ENCODE measurements at regions not wholly inside any gene's neighbourhood (a gene's known extent, or its start where the extent isn't known, plus 50 kb on each side); places are given as distances from the start of the nearest gene placed in this dataset.
A peak's percentile ranks its signal among the peaks of the same experiment; 100 is the strongest.
"Not testable (repeated sequence)": the region's sequence is repeated elsewhere in the genome, so short reads cannot be mapped to it uniquely, and the experiment has no call there.

- no peak for DNase-seq (ENCODE audit: low spot score)
Measured at GRCh38 chr18:51248685-51249084, 51.2 kb upstream of the MEX3C start.

GRCh38 chr18:51250006-51250405, 52.5 kb upstream of the MEX3C start:
- no peak for DNase-seq (ENCODE audit: low spot score)

GRCh38 chr18:51250458-51251024, 53.1 kb upstream of the MEX3C start:
- no peak for DNase-seq (ENCODE audit: low spot score)

GRCh38 chr18:51251625-51252024, 54.1 kb upstream of the MEX3C start:
- no peak for DNase-seq (ENCODE audit: low spot score)

GRCh38 chr18:51253476-51253875, 56.0 kb upstream of the MEX3C start:
- DNase-seq (ENCODE audit: low spot score) = no peak

- no peak for DNase-seq (ENCODE audit: low spot score)
Measured at GRCh38 chr18:51255693-51256092, 58.2 kb upstream of the MEX3C start.

GRCh38 chr18:51257150-51257549, 59.7 kb upstream of the MEX3C start:
- DNase-seq (ENCODE audit: low spot score) = no peak

GRCh38 chr18:51260118-51260517, 62.6 kb upstream of the MEX3C start:
- DNase-seq (ENCODE audit: low spot score) = no peak

- DNase-seq (ENCODE audit: low spot score) = not testable (repeated sequence)
Measured at GRCh38 chr18:51266077-51266476, 68.6 kb upstream of the MEX3C start.

GRCh38 chr18:51266773-51267172, 69.3 kb upstream of the MEX3C start:
- DNase-seq (ENCODE audit: low spot score) = no peak

- DNase-seq (ENCODE audit: low spot score) = no peak
Measured at GRCh38 chr18:51273437-51273836, 76.0 kb upstream of the MEX3C start.

- DNase-seq (ENCODE audit: low spot score) = no peak
Measured at GRCh38 chr18:51275712-51276476, 78.4 kb upstream of the MEX3C start.

GRCh38 chr18:51278045-51278649, 80.7 kb upstream of the MEX3C start:
- peak; percentile 47 for DNase-seq (ENCODE audit: low spot score)

GRCh38 chr18:51279367-51279984, 82.0 kb upstream of the MEX3C start:
- no peak for DNase-seq (ENCODE audit: low spot score)

- no peak for DNase-seq (ENCODE audit: low spot score)
Measured at GRCh38 chr18:51287818-51288508, 90.5 kb upstream of the MEX3C start.

- no peak for DNase-seq (ENCODE audit: low spot score)
Measured at GRCh38 chr18:51288582-51288981, 91.1 kb upstream of the MEX3C start.

- no peak for DNase-seq (ENCODE audit: low spot score)
Measured at GRCh38 chr18:51290860-51291259, 93.4 kb upstream of the MEX3C start.

GRCh38 chr18:51300912-51301311, 103.4 kb upstream of the MEX3C start:
- no peak for DNase-seq (ENCODE audit: low spot score)

- DNase-seq (ENCODE audit: low spot score) = no peak
Measured at GRCh38 chr18:51301376-51301775, 103.9 kb upstream of the MEX3C start.

- no peak for DNase-seq (ENCODE audit: low spot score)
Measured at GRCh38 chr18:51316677-51317076, 119.2 kb upstream of the MEX3C start.

GRCh38 chr18:51321696-51322095, 124.2 kb upstream of the MEX3C start:
- no peak for DNase-seq (ENCODE audit: low spot score)

- DNase-seq (ENCODE audit: low spot score) = no peak
Measured at GRCh38 chr18:51323961-51324360, 126.5 kb upstream of the MEX3C start.

Data from mucosa of gallbladder (tissue), 1 donor.